NT2/D1 (cell line): ENCODE measurements at regions not wholly inside any gene's neighbourhood (a gene's known extent, or its start where the extent isn't known, plus 50 kb on each side); places are given as distances from the start of the nearest gene placed in this dataset.

Source experiments
- YY1 ChIP-seq: IDR thresholded peaks from 2 replicates; pipeline ENCODE4 v1.6.1; 2011; ENCODE audit not compliant: insufficient read length, insufficient read depth
- ZNF274 ChIP-seq: IDR thresholded peaks from 2 replicates; pipeline ENCODE4 v1.6.1; 2011; ENCODE audit warnings: mild to moderate bottlenecking, low read depth, low read length

DNA sequence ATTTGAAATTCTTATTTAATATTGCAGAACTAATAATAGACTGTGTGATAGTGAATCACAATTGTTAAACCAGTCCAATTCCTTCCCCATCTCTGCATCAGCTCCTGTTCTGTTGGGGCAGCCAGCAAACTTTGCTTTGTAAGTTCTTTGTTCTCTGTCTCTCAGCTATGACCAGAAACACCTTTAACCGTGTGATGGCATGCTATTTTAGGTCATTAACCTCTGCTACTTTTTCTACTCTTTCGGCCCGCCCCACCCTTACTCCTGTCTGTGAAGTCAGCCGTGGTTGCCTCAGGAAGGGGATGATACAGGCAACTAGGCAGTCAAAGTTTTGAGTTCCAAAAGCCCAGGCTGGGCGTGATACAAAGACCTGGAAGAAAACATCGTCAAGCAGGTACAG lies 51.3 kb upstream of the EGFL6 start:
- TF ChIP-seq YY1 = no peak
- no peak for TF ChIP-seq ZNF274
